NB4 (cell line): ENCODE measurements at regions not wholly inside any gene's neighbourhood (a gene's known extent, or its start where the extent isn't known, plus 50 kb on each side); places are given as distances from the start of the nearest gene placed in this dataset.
A peak's percentile ranks its signal among the peaks of the same experiment; 100 is the strongest.
"Not testable (repeated sequence)": the region's sequence is repeated elsewhere in the genome, so short reads cannot be mapped to it uniquely, and the experiment has no call there.

Source experiments
- CTCF ChIP-seq: IDR thresholded peaks from one replicate; pipeline ENCODE4 v1.5.1; 2012; ENCODE audit warnings: low read depth, low read length
- MAX ChIP-seq: IDR thresholded peaks from 2 replicates; pipeline ENCODE4 v1.6.1; 2011; ENCODE audit warnings: low read depth, low read length

GRCh38 chr2:89048138-89049066, 356.9 kb downstream of the RPIA start:
- TF ChIP-seq CTCF, result peak; percentile 50
- not testable (repeated sequence) for TF ChIP-seq MAX
